ENCODE measurements at regions not wholly inside any gene's neighbourhood (a gene's known extent, or its start where the extent isn't known, plus 50 kb on each side); places are given as distances from the start of the nearest gene placed in this dataset.
"Not testable (repeated sequence)": the region's sequence is repeated elsewhere in the genome, so short reads cannot be mapped to it uniquely, and the experiment has no call there.

GRCh38 chr1:118828038-118828437, 160.1 kb downstream of the TBX15 start:
- Histone ChIP-seq H3K36me3 (replicated peaks; ENCODE audit: control insufficient read depth, insufficient read depth, low read length) (no peaks in the 10 kb centered on the region), H3K4me3 (ENCODE audit: insufficient read depth, low read depth, low read length) (no peak overlapping the region), H3K27me3 (ENCODE audit: control insufficient read depth, insufficient read depth, low read length) (no peaks in the 10 kb centered on the region)
- DNase-seq = no peak

GRCh38 chr1:118827636-118828035, 160.5 kb downstream of the TBX15 start:
- no peak for DNase-seq
- H3K36me3 ChIP-seq (replicated peaks; ENCODE audit: control insufficient read depth, insufficient read depth, low read length) = no peaks in the 10 kb centered on the region
- no peaks in the 10 kb centered on the region for H3K27me3 ChIP-seq (ENCODE audit: control insufficient read depth, insufficient read depth, low read length)
- no peak overlapping the region for H3K4me3 ChIP-seq (ENCODE audit: insufficient read depth, low read depth, low read length)

- Histone ChIP-seq H3K27me3 (ENCODE audit: control insufficient read depth, insufficient read depth, low read length) (no peaks in the 10 kb centered on the region), H3K36me3 (replicated peaks; ENCODE audit: control insufficient read depth, insufficient read depth, low read length) (no peaks in the 10 kb centered on the region), H3K4me3 (ENCODE audit: insufficient read depth, low read depth, low read length) (no peak overlapping the region)
- DNase-seq = no peak
Observed at GRCh38 chr1:118827207-118827606, 160.9 kb downstream of the TBX15 start.

- no peaks in the 10 kb centered on the region for H3K36me3 ChIP-seq (replicated peaks; ENCODE audit: control insufficient read depth, insufficient read depth, low read length)
- H3K27me3 ChIP-seq (ENCODE audit: control insufficient read depth, insufficient read depth, low read length) = no peaks in the 10 kb centered on the region
- DNase-seq = peak; percentile 25
- no peak overlapping the region for H3K4me3 ChIP-seq (ENCODE audit: insufficient read depth, low read depth, low read length)
Observed at GRCh38 chr1:118826669-118827068, 161.5 kb downstream of the TBX15 start.

GRCh38 chr1:118825619-118826018, 162.5 kb downstream of the TBX15 start:
- DNase-seq = no peak
- Histone ChIP-seq H3K36me3 (replicated peaks; ENCODE audit: control insufficient read depth, insufficient read depth, low read length) (no peaks in the 10 kb centered on the region), H3K27me3 (ENCODE audit: control insufficient read depth, insufficient read depth, low read length) (no peaks in the 10 kb centered on the region), H3K4me3 (ENCODE audit: insufficient read depth, low read depth, low read length) (no peak overlapping the region)

GRCh38 chr1:118821801-118822200, 166.3 kb downstream of the TBX15 start:
- H3K4me3 ChIP-seq (ENCODE audit: insufficient read depth, low read depth, low read length) = no peak overlapping the region
- no peak for DNase-seq
- H3K27me3 ChIP-seq (ENCODE audit: control insufficient read depth, insufficient read depth, low read length) = no peaks in the 10 kb centered on the region
- no peaks in the 10 kb centered on the region for H3K36me3 ChIP-seq (replicated peaks; ENCODE audit: control insufficient read depth, insufficient read depth, low read length)

- Histone ChIP-seq H3K4me3 (ENCODE audit: insufficient read depth, low read depth, low read length) (no peak overlapping the region), H3K36me3 (replicated peaks; ENCODE audit: control insufficient read depth, insufficient read depth, low read length) (no peaks in the 10 kb centered on the region), H3K27me3 (ENCODE audit: control insufficient read depth, insufficient read depth, low read length) (no peaks in the 10 kb centered on the region)
- no peak for DNase-seq
Observed at GRCh38 chr1:118820864-118821263, 167.3 kb downstream of the TBX15 start.

GRCh38 chr1:118815909-118816308, 172.2 kb downstream of the TBX15 start:
- H3K36me3 ChIP-seq (replicated peaks; ENCODE audit: control insufficient read depth, insufficient read depth, low read length) = no peaks in the 10 kb centered on the region
- H3K27me3 ChIP-seq (ENCODE audit: control insufficient read depth, insufficient read depth, low read length) = no peaks in the 10 kb centered on the region
- no peak overlapping the region for H3K4me3 ChIP-seq (ENCODE audit: insufficient read depth, low read depth, low read length)
- no peak for DNase-seq

GRCh38 chr1:118812555-118812954, 175.6 kb downstream of the TBX15 start:
- Histone ChIP-seq H3K36me3 (replicated peaks; ENCODE audit: control insufficient read depth, insufficient read depth, low read length) (no peaks in the 10 kb centered on the region), H3K27me3 (ENCODE audit: control insufficient read depth, insufficient read depth, low read length) (no peaks in the 10 kb centered on the region), H3K4me3 (ENCODE audit: insufficient read depth, low read depth, low read length) (no peak overlapping the region)
- no peak for DNase-seq

- Histone ChIP-seq H3K4me3 (ENCODE audit: insufficient read depth, low read depth, low read length) (no peak overlapping the region), H3K36me3 (replicated peaks; ENCODE audit: control insufficient read depth, insufficient read depth, low read length) (no peaks in the 10 kb centered on the region), H3K27me3 (ENCODE audit: control insufficient read depth, insufficient read depth, low read length) (no peaks in the 10 kb centered on the region)
- DNase-seq = no peak
Observed at GRCh38 chr1:118811156-118811555, 177.0 kb downstream of the TBX15 start.

GRCh38 chr1:118809586-118809985, 178.6 kb downstream of the TBX15 start:
- no peak for DNase-seq
- H3K36me3 ChIP-seq (replicated peaks; ENCODE audit: control insufficient read depth, insufficient read depth, low read length) = no peaks in the 10 kb centered on the region
- H3K27me3 ChIP-seq (ENCODE audit: control insufficient read depth, insufficient read depth, low read length) = no peaks in the 10 kb centered on the region
- H3K4me3 ChIP-seq (ENCODE audit: insufficient read depth, low read depth, low read length) = no peak overlapping the region

- not testable (repeated sequence) for H3K36me3 ChIP-seq (replicated peaks; ENCODE audit: control insufficient read depth, insufficient read depth, low read length); H3K27me3 ChIP-seq (ENCODE audit: control insufficient read depth, insufficient read depth, low read length); DNase-seq; H3K4me3 ChIP-seq (ENCODE audit: insufficient read depth, low read depth, low read length)
Observed at GRCh38 chr1:118803128-118803527, 185.0 kb downstream of the TBX15 start.

- Histone ChIP-seq H3K4me3 (ENCODE audit: insufficient read depth, low read depth, low read length) (no peak overlapping the region), H3K36me3 (replicated peaks; ENCODE audit: control insufficient read depth, insufficient read depth, low read length) (no peaks in the 10 kb centered on the region), H3K27me3 (ENCODE audit: control insufficient read depth, insufficient read depth, low read length) (no peaks in the 10 kb centered on the region)
- DNase-seq = no peak
Observed at GRCh38 chr1:118791094-118791691, 196.9 kb downstream of the TBX15 start.

- Histone ChIP-seq H3K27me3 (ENCODE audit: control insufficient read depth, insufficient read depth, low read length) (no peaks in the 10 kb centered on the region), H3K36me3 (replicated peaks; ENCODE audit: control insufficient read depth, insufficient read depth, low read length) (no peaks in the 10 kb centered on the region), H3K4me3 (ENCODE audit: insufficient read depth, low read depth, low read length) (no peak overlapping the region)
- no peak for DNase-seq
Observed at GRCh38 chr1:118788463-118788862, 199.7 kb downstream of the TBX15 start.

- DNase-seq = no peak
- no peak overlapping the region for H3K4me3 ChIP-seq (ENCODE audit: insufficient read depth, low read depth, low read length)
- no peaks in the 10 kb centered on the region for H3K27me3 ChIP-seq (ENCODE audit: control insufficient read depth, insufficient read depth, low read length)
Observed at GRCh38 chr1:118786454-118787155, 201.5 kb downstream of the TBX15 start.

More at GRCh38 chr1:118786454-118787155, 201.5 kb downstream of the TBX15 start:
- no peaks in the 10 kb centered on the region for H3K36me3 ChIP-seq (replicated peaks; ENCODE audit: control insufficient read depth, insufficient read depth, low read length)

Measured in H7 (cell line).